ENCODE measurements at regions not wholly inside any gene's neighbourhood (a gene's known extent, or its start where the extent isn't known, plus 50 kb on each side); places are given as distances from the start of the nearest gene placed in this dataset.

- Histone ChIP-seq H3K4me1 (no peaks in the 10 kb centered on the region), H3K27me3 (replicated peaks in 1 of 7) (no peaks in the 10 kb centered on the region), H3K36me3 (no peaks in the 10 kb centered on the region), H3K9me3 (no peaks in the 10 kb centered on the region), H3K27ac (no peak overlapping the region), H3K4me3 (no peak overlapping the region)
- intact Hi-C loops (cut with DNase I; ENCODE audit: low total_unique reads), result no loop called here
- 53 to 69% (median 61%) methylated on average over 3 of the region's 3 CpGs for WGBS, 5 donors
- TF ChIP-seq POLR2A (IDR thresholded peaks at IDR 0.05), result no peak
- TF ChIP-seq POLR2AphosphoS5 (IDR thresholded peaks at IDR 0.05), result no peak
- TF ChIP-seq, protein P1, sequence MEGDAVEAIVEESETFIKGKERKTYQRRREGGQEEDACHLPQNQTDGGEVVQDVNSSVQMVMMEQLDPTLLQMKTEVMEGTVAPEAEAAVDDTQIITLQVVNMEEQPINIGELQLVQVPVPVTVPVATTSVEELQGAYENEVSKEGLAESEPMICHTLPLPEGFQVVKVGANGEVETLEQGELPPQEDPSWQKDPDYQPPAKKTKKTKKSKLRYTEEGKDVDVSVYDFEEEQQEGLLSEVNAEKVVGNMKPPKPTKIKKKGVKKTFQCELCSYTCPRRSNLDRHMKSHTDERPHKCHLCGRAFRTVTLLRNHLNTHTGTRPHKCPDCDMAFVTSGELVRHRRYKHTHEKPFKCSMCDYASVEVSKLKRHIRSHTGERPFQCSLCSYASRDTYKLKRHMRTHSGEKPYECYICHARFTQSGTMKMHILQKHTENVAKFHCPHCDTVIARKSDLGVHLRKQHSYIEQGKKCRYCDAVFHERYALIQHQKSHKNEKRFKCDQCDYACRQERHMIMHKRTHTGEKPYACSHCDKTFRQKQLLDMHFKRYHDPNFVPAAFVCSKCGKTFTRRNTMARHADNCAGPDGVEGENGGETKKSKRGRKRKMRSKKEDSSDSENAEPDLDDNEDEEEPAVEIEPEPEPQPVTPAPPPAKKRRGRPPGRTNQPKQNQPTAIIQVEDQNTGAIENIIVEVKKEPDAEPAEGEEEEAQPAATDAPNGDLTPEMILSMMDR (IDR thresholded peaks at IDR 0.05 in 8 of 11, conservative IDR thresholded peaks at IDR 0.05 in 3 of 11), result no peak
- DNase-seq, result no peak
These were observed 248.6 kb upstream of the DAPK1 start for GRCh38 chr9:87249029-87249428.

GRCh38 chr9:87250205-87250604, 247.5 kb upstream of the DAPK1 start:
- Histone ChIP-seq H3K27me3 (replicated peaks in 1 of 7) (no peaks in the 10 kb centered on the region), H3K4me3 (no peak overlapping the region), H3K9me3 (no peaks in the 10 kb centered on the region), H3K27ac (no peak overlapping the region), H3K4me1 (no peaks in the 10 kb centered on the region), H3K36me3 (no peaks in the 10 kb centered on the region)
- WGBS, 5 donors, result 83 to 100% (median 86%) methylated on average over 1 of the region's 1 CpG
- intact Hi-C loops (cut with DNase I; ENCODE audit: low total_unique reads), result no loop called here
- no peak for DNase-seq
- TF ChIP-seq POLR2A (IDR thresholded peaks at IDR 0.05) (no peak), POLR2AphosphoS5 (IDR thresholded peaks at IDR 0.05) (no peak)
- TF ChIP-seq, protein P1 (IDR thresholded peaks at IDR 0.05 in 8 of 11, conservative IDR thresholded peaks at IDR 0.05 in 3 of 11), result no peak

DNA sequence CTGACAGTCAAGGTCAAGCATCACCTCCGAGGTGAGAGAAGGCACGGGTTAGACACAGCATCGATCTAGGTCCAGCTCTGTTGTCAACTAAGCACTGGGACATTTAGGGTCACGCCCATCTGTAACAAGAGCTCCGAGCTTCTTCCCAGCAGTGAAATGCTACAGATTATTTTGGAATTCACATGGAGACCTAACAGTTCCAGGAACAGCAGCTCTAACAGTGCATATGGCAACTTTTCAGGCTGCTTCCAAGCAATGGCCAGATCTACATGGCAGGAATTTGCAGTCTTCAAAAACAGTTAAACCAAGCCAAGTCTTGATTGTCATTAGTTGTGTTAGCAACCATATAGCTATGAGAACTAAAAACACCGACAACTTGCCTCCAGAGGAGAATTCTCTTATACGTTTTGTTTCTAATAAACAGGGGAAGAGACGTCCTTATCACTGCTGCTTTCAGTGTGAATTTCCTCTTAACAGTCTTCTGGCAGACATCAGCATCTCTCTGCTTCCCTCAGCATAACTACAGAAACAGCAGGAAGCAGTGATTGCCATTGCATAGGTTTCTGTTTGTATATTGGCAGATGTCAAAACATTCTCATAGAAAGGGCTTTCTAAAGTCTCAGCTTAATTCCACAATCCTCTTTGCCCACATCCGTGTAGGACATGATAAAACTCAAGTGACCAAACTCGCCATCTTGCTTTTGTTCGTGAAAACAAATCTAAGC, 242.1 kb upstream of the DAPK1 start:
- no peaks in the 10 kb centered on the region for H3K4me1 ChIP-seq
- no peak overlapping the region for H3K4me3 ChIP-seq
- no peak for DNase-seq
- 54 to 80% (median 69%) methylated on average over 11 of the region's 11 CpGs for WGBS, 5 donors
- no peaks in the 10 kb centered on the region for H3K9me3 ChIP-seq
- intact Hi-C loops (cut with DNase I; ENCODE audit: low total_unique reads), result no loop called here
- no peaks in the 10 kb centered on the region for H3K36me3 ChIP-seq
- no peaks in the 10 kb centered on the region for H3K27me3 ChIP-seq (replicated peaks in 1 of 7)
- TF ChIP-seq, protein P1 (IDR thresholded peaks at IDR 0.05 in 8 of 11, conservative IDR thresholded peaks at IDR 0.05 in 3 of 11), result no peak
- TF ChIP-seq POLR2AphosphoS5 (IDR thresholded peaks at IDR 0.05) (no peak), POLR2A (IDR thresholded peaks at IDR 0.05) (no peak)
- no peak overlapping the region for H3K27ac ChIP-seq

DNA sequence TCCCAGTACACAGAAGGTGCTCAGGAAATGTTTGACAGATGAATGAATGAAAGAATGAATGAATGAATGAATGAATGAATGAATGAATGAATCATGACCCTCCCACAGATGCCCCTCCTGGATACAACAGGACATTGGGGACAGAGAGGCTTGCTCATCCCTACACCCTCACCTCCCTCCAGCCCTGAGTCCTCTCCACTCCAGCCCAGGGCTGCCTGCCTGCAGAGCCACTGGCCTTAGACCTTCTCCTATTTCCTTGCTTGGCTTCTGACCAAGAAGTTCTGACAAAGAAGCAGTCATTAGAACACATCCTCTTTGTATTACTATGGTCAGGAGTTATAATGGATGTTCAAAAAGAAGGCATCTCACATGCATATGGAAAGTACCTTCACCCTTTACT, 240.7 kb upstream of the DAPK1 start:
- Histone ChIP-seq H3K9me3 (no peaks in the 10 kb centered on the region), H3K27me3 (replicated peaks in 1 of 7) (no peaks in the 10 kb centered on the region), H3K4me1 (no peaks in the 10 kb centered on the region), H3K36me3 (no peaks in the 10 kb centered on the region), H3K4me3 (no peak overlapping the region), H3K27ac (no peak overlapping the region)
- TF ChIP-seq, protein P1 (IDR thresholded peaks at IDR 0.05 in 8 of 11, conservative IDR thresholded peaks at IDR 0.05 in 3 of 11), result no peak
- TF ChIP-seq POLR2A (IDR thresholded peaks at IDR 0.05) (no peak), POLR2AphosphoS5 (IDR thresholded peaks at IDR 0.05) (no peak)
- DNase-seq, result no peak
- intact Hi-C loops (cut with DNase I; ENCODE audit: low total_unique reads), result no loop called here
